ENCODE measurements at regions not wholly inside any gene's neighbourhood (a gene's known extent, or its start where the extent isn't known, plus 50 kb on each side); places are given as distances from the start of the nearest gene placed in this dataset.

- H3K4me3 ChIP-seq (ENCODE audit: low read depth in 2 of 2, low read length in 1 of 2), result no peak overlapping the region
- H2AFZ ChIP-seq (ENCODE audit: low read depth), result no peak overlapping the region
- H3F3A ChIP-seq (replicated peaks; ENCODE audit: insufficient read depth), result no peaks in the 10 kb centered on the region
- no peaks in the 10 kb centered on the region for H4K20me1 ChIP-seq (ENCODE audit: insufficient read depth)
- H3K9ac ChIP-seq, result no peak overlapping the region
- no peak for TF ChIP-seq RCOR1 (IDR thresholded peaks at IDR 0.05; ENCODE audit: low read length)
- H3K4me1 ChIP-seq (ENCODE audit: control insufficient read depth in 1 of 2, insufficient read depth in 2 of 2, low read depth in 1 of 2, low read length in 1 of 2), result peaks cover 13 to 27% of the 10 kb centered on the region in 2 experiments
- H3K27ac ChIP-seq (ENCODE audit: low read depth in 2 of 2, low read length in 1 of 2), result no peak overlapping the region
- no peaks in the 10 kb centered on the region for H3K9me2 ChIP-seq
- H3K9me3 ChIP-seq, result no peaks in the 10 kb centered on the region
- no peaks in the 10 kb centered on the region for H3K27me3 ChIP-seq (ENCODE audit: insufficient read depth)
- POLR2A ChIA-PET, result no interaction called here
- 80% methylated on average over 9 of the region's 9 CpGs for WGBS (ENCODE audit: low lambda C conversion rate)
- no peaks in the 10 kb centered on the region for H3K36me3 ChIP-seq (replicated peaks in 1 of 2; ENCODE audit: control insufficient read depth in 1 of 2, insufficient read depth in 2 of 2, low read length in 1 of 2)
- DNase-seq, result no peak
- CTCF ChIA-PET, result no interaction called here
- H3K79me2 ChIP-seq (ENCODE audit: insufficient read depth), result no peaks in the 10 kb centered on the region
- H3K4me2 ChIP-seq, result no peak overlapping the region
These were observed 97.7 kb downstream of the CD47 start for GRCh38 chr3:107992976-107993684.

- DNase-seq, result no peak
- Histone ChIP-seq H3K27me3 (ENCODE audit: insufficient read depth) (no peaks in the 10 kb centered on the region), H3K4me2 (no peak overlapping the region), H3K4me1 (ENCODE audit: control insufficient read depth in 1 of 2, insufficient read depth in 2 of 2, low read depth in 1 of 2, low read length in 1 of 2) (peaks cover 31 to 41% of the 10 kb centered on the region in 2 experiments), H3K79me2 (ENCODE audit: insufficient read depth) (no peaks in the 10 kb centered on the region), H3K27ac (ENCODE audit: low read depth in 2 of 2, low read length in 1 of 2) (no peak overlapping the region), H2AFZ (ENCODE audit: low read depth) (no peak overlapping the region), H3K9ac (no peak overlapping the region), H3K4me3 (ENCODE audit: low read depth in 2 of 2, low read length in 1 of 2) (no peak overlapping the region), H3K9me3 (no peaks in the 10 kb centered on the region), H4K20me1 (ENCODE audit: insufficient read depth) (no peaks in the 10 kb centered on the region), H3F3A (replicated peaks; ENCODE audit: insufficient read depth) (peaks cover 21% of the 10 kb centered on the region), H3K9me2 (no peaks in the 10 kb centered on the region), H3K36me3 (replicated peaks in 1 of 2; ENCODE audit: control insufficient read depth in 1 of 2, insufficient read depth in 2 of 2, low read length in 1 of 2) (no peaks in the 10 kb centered on the region)
- ChIA-PET POLR2A (no interaction called here), CTCF (interaction anchor here (1.1 to 2.0 kb wide), 2 partner anchors 38 to 63 kb away, joined by 3 to 5 read pairs; no protein-coding TSS in a partner anchor)
- TF ChIP-seq CHD2 (IDR thresholded peaks at IDR 0.05; ENCODE audit: low read length, partially characterized antibody) (no peak), FOXJ3 (CRISPR knock-in tag; IDR thresholded peaks at IDR 0.05) (peak; percentile 28; the same call in 1 of the 2 replicates), EZH2phosphoT487 (IDR thresholded peaks at IDR 0.05; ENCODE audit: borderline replicate concordance, low read depth) (no peak), GATA2 (CRISPR knock-in tag; IDR thresholded peaks at IDR 0.05) (0 out of 2 replicates have a peak, but pooled peaks have one; percentile 15)
- WGBS (ENCODE audit: low lambda C conversion rate), result 90% methylated on average over 5 of the region's 5 CpGs
These were observed 99.9 kb downstream of the CD47 start for GRCh38 chr3:107990926-107991325.

GRCh38 chr3:107990433-107990832 lies 100.4 kb downstream of the CD47 start:
- peaks cover 31 to 44% of the 10 kb centered on the region in 2 experiments for H3K4me1 ChIP-seq (ENCODE audit: control insufficient read depth in 1 of 2, insufficient read depth in 2 of 2, low read depth in 1 of 2, low read length in 1 of 2)
- H3K9me3 ChIP-seq, result no peaks in the 10 kb centered on the region
- H3K4me2 ChIP-seq, result no peak overlapping the region
- no peaks in the 10 kb centered on the region for H3K79me2 ChIP-seq (ENCODE audit: insufficient read depth)
- no peak overlapping the region for H3K4me3 ChIP-seq (ENCODE audit: low read depth in 2 of 2, low read length in 1 of 2)
- no peak overlapping the region for H3K27ac ChIP-seq (ENCODE audit: low read depth in 2 of 2, low read length in 1 of 2)
- ChIA-PET POLR2A (no interaction called here), CTCF (interaction anchor here (2.0 kb wide), 1 partner anchor 63 kb away, joined by 5 read pairs; no protein-coding TSS in a partner anchor)
- no peak for DNase-seq
- no peak overlapping the region for H3K9ac ChIP-seq
- no peaks in the 10 kb centered on the region for H3K9me2 ChIP-seq
- H3F3A ChIP-seq (replicated peaks; ENCODE audit: insufficient read depth), result peaks cover 24% of the 10 kb centered on the region
- no peaks in the 10 kb centered on the region for H3K27me3 ChIP-seq (ENCODE audit: insufficient read depth)
- H3K36me3 ChIP-seq (replicated peaks in 1 of 2; ENCODE audit: control insufficient read depth in 1 of 2, insufficient read depth in 2 of 2, low read length in 1 of 2), result no peaks in the 10 kb centered on the region
- no peak for TF ChIP-seq EZH2phosphoT487 (IDR thresholded peaks at IDR 0.05; ENCODE audit: borderline replicate concordance, low read depth)
- TF ChIP-seq POLR2AphosphoS5 (IDR thresholded peaks at IDR 0.05; ENCODE audit: low read depth, low read length), result no peak
- no peak for TF ChIP-seq ZBTB33 (IDR thresholded peaks at IDR 0.05; ENCODE audit: borderline replicate concordance, low read depth)
- no peak for TF ChIP-seq CHD2 (IDR thresholded peaks at IDR 0.05; ENCODE audit: low read length, partially characterized antibody)
- H4K20me1 ChIP-seq (ENCODE audit: insufficient read depth), result no peaks in the 10 kb centered on the region
- no peak overlapping the region for H2AFZ ChIP-seq (ENCODE audit: low read depth)
- 95% methylated on average over 6 of the region's 6 CpGs for WGBS (ENCODE audit: low lambda C conversion rate)

All from SK-N-SH (cell line).